HCT116 (cell line): ENCODE measurements at regions not wholly inside any gene's neighbourhood (a gene's known extent, or its start where the extent isn't known, plus 50 kb on each side); places are given as distances from the start of the nearest gene placed in this dataset.

Source experiments
- ATAC-seq: fragments of 200-7000 bp; cut with Tn5 transposase; 2 replicates; pipeline ENCODE4 v1.9.1; 2020; ENCODE audit warnings: mild to moderate bottlenecking, moderate library complexity
- BruUV-seq: library from RNA; stranded (reverse); fragments of 400-500 nt; replicated peaks from 2 replicates; lab custom pipeline; 2021; lab: Mats Ljungman, UMichigan
- CTCF ChIA-PET: fragments of 300-600 bp; sonication (Branson Sonifier 250); formaldehyde crosslinking; loops from one replicate; lab custom pipeline; 2021; ENCODE audit warnings: antibody characterized with exemption; lab: Charles Lee
- POLR2A ChIA-PET: fragments of 300-600, 350-600 bp; sonication (Branson Sonifier 250); formaldehyde crosslinking; loops from one replicate; lab custom pipeline; 2021; ENCODE audit warnings: antibody characterized with exemption; lab: Charles Lee
- RAD21 ChIA-PET, 2 experiments: fragments of 300-600 bp; sonication (Branson Sonifier 250); formaldehyde crosslinking; loops; one replicate each; lab custom pipeline; 2023; ENCODE audit warnings: low total read pairs in 2 of 2; ENCODE audit not compliant: uncharacterized antibody in 2 of 2, unreplicated experiment in 2 of 2, low non-redundant PET in 1 of 2; lab: Charles Lee
- DNase-seq: peaks from one replicate; pipeline ENCODE4 v3.0.0-alpha.2; 2010; ENCODE audit warnings: low read depth, low spot score
- H2AFZ ChIP-seq: fragments of 200-600 bp; shearing (Covaris generic), sonication (generic); 2 replicates; pipeline ENCODE4 v1.6.1; 2017; ENCODE audit warnings: low read depth, mixed run types, mixed read lengths, antibody characterized with exemption, low read length; ENCODE audit not compliant: poor library complexity, severe bottlenecking
- H3K27ac ChIP-seq: 2 replicates; pipeline ENCODE4 v1.5.1; 2012; ENCODE audit warnings: low read depth, low read length
- H3K27me3 ChIP-seq: fragments of 200-600 bp; sonication (generic); 2 replicates; pipeline ENCODE4 v1.6.1; 2016; ENCODE audit warnings: mixed run types, low read length, mixed read lengths; ENCODE audit not compliant: insufficient read depth
- H3K36me3 ChIP-seq, 2 experiments: fragments of 200-500 bp in 1 of 2; fragments of 200-600 bp in 1 of 2; sonication (Bioruptor generic) in 1 of 2; sonication (generic) in 1 of 2; 2 replicates each; pipeline versions ENCODE4 v1.5.1 to v1.6.1; 2014 to 2016; ENCODE audit warnings: low read length in 2 of 2, inconsistent platforms in 1 of 2, mixed read lengths in 1 of 2, mixed run types in 1 of 2; ENCODE audit not compliant: insufficient read depth in 2 of 2, control insufficient read depth in 1 of 2
- H3K4me1 ChIP-seq, 2 experiments: fragments of 200-600 bp in 1 of 2; sonication (generic) in 1 of 2; 2 replicates each; pipeline versions ENCODE4 v1.5.1 to v1.6.1; 2012 to 2017; ENCODE audit warnings: low read length in 2 of 2, inconsistent platforms in 1 of 2, mild to moderate bottlenecking in 1 of 2, mixed read lengths in 1 of 2, mixed run types in 1 of 2, moderate library complexity in 1 of 2; ENCODE audit not compliant: insufficient read depth in 2 of 2, control insufficient read depth in 1 of 2
- H3K4me2 ChIP-seq: fragments of 200-600 bp; sonication (generic); 2 replicates; pipeline ENCODE4 v1.6.1; 2017; ENCODE audit warnings: mixed run types, low read length, mixed read lengths
- H3K4me3 ChIP-seq, 2 experiments: fragments of 200-600 bp in 1 of 2; sonication (generic) in 1 of 2; replicated peaks in 1 of 2; 2 replicates each; pipeline ENCODE4 v1.5.1; 2011 to 2016; ENCODE audit warnings: low read length in 2 of 2, control low read depth in 1 of 2, low read depth in 1 of 2, mild to moderate bottlenecking in 1 of 2, mixed read lengths in 1 of 2, mixed run types in 1 of 2
- H3K79me2 ChIP-seq: fragments of 200-600 bp; sonication (generic); 2 replicates; pipeline ENCODE4 v1.6.1; 2017; ENCODE audit warnings: mild to moderate bottlenecking, mixed run types, low read length, moderate library complexity, mixed read lengths; ENCODE audit not compliant: insufficient read depth
- H3K9ac ChIP-seq: fragments of 200-600 bp; sonication (generic); 2 replicates; pipeline ENCODE4 v1.6.1; 2016; ENCODE audit warnings: low read length, mixed read lengths
- H3K9me2 ChIP-seq: fragments of 200-600 bp; sonication (generic), shearing (Covaris generic); 2 replicates; pipeline ENCODE4 v1.6.1; 2017; ENCODE audit warnings: mixed run types, mild to moderate bottlenecking, moderate library complexity; ENCODE audit not compliant: insufficient read depth
- H3K9me3 ChIP-seq, 2 experiments: fragments of 200-500 bp in 1 of 2; fragments of 200-600 bp in 1 of 2; sonication (Bioruptor generic) in 1 of 2; sonication (generic) in 1 of 2; 2 replicates each; pipeline ENCODE4 v1.6.1; 2014 to 2017; ENCODE audit warnings: low read length in 2 of 2, mixed read lengths in 2 of 2, inconsistent platforms in 1 of 2, low read depth in 1 of 2, mild to moderate bottlenecking in 1 of 2, mixed run types in 1 of 2, moderate library complexity in 1 of 2; ENCODE audit not compliant: control insufficient read depth in 1 of 2, insufficient read depth in 1 of 2
- H4K20me1 ChIP-seq: fragments of 200-600 bp; sonication (generic), shearing (Covaris generic); 2 replicates; pipeline ENCODE4 v1.6.1; 2017; ENCODE audit warnings: mixed run types, mild to moderate bottlenecking, moderate library complexity; ENCODE audit not compliant: insufficient read depth
- CEBPB ChIP-seq: IDR thresholded peaks from 2 replicates; pipeline ENCODE4 v1.6.1; 2012; ENCODE audit warnings: low read depth
- EGR1 ChIP-seq: IDR thresholded peaks from 2 replicates; pipeline ENCODE4 v1.6.1; 2012; ENCODE audit warnings: low read depth
- ELF1 ChIP-seq: IDR thresholded peaks from 2 replicates; pipeline ENCODE4 v1.6.1; 2012; ENCODE audit warnings: low read depth, borderline replicate concordance
- EZH2 ChIP-seq: fragments of 200-600 bp; sonication (generic); IDR thresholded peaks from 2 replicates; pipeline ENCODE4 v1.6.1; 2017; ENCODE audit warnings: antibody characterized with exemption, mixed run types
- EZH2phosphoT487 ChIP-seq: fragments of 200-600 bp; IDR thresholded peaks from 2 replicates; pipeline ENCODE4 v1.6.1; 2018; ENCODE audit warnings: antibody characterized with exemption, borderline replicate concordance
- JUND ChIP-seq: IDR thresholded peaks from 2 replicates; pipeline ENCODE4 v1.6.1; 2012
- POLR2A ChIP-seq: IDR thresholded peaks from 2 replicates; pipeline ENCODE4 v1.7.0; 2011; ENCODE audit warnings: borderline replicate concordance; ENCODE audit not compliant: insufficient read depth, insufficient read length; ENCODE audit errors: extremely low read depth
- RAD21 ChIP-seq: IDR thresholded peaks from 2 replicates; pipeline ENCODE4 v1.6.1; 2012; ENCODE audit warnings: low read depth, mild to moderate bottlenecking
- SIN3A ChIP-seq: IDR thresholded peaks from 2 replicates; pipeline ENCODE4 v1.6.1; 2012; ENCODE audit warnings: low read depth
- SP1 ChIP-seq: IDR thresholded peaks from 2 replicates; pipeline ENCODE4 v1.6.1; 2012; ENCODE audit warnings: low read depth
- SRF ChIP-seq: IDR thresholded peaks from 2 replicates; pipeline ENCODE4 v1.6.1; 2012; ENCODE audit warnings: low read depth
- ZNF274 ChIP-seq: fragments of 200-500 bp; sonication (Bioruptor generic); IDR thresholded peaks from 2 replicates; pipeline ENCODE4 v1.6.1; 2014; ENCODE audit warnings: mild to moderate bottlenecking, low read depth, low read length, inconsistent platforms
- intact Hi-C: fragments of 100-400 bp; cut with micrococcal nuclease; formaldehyde crosslinking; loops from 2 replicates; pipeline ENCODE4 v1.10.0; 2022
- TF ChIP-seq, protein P1 (sequence below): IDR thresholded peaks from 2 replicates; pipeline ENCODE4 v1.6.1; 2012
- TF ChIP-seq, protein P2 (sequence below), 3 experiments: fragments of 200-600 bp in 1 of 3; sonication (generic) in 1 of 3; IDR thresholded peaks in 2 of 3; conservative IDR thresholded peaks in 1 of 3; 2 replicates each; pipeline ENCODE4 v1.5.1; 2012 to 2017; ENCODE audit warnings: low read depth in 2 of 3, low read length in 2 of 3, antibody characterized with exemption in 1 of 3, borderline replicate concordance in 1 of 3, control low read depth in 1 of 3, mild to moderate bottlenecking in 1 of 3, mixed read lengths in 1 of 3, mixed run types in 1 of 3, moderate library complexity in 1 of 3; ENCODE audit not compliant: insufficient read depth in 1 of 3
- TF ChIP-seq, protein P3 (sequence below): IDR thresholded peaks from 2 replicates; pipeline ENCODE4 v1.6.1; 2011; ENCODE audit warnings: mild to moderate bottlenecking, low read length, moderate library complexity; ENCODE audit not compliant: insufficient replicate concordance; ENCODE audit errors: extremely low read depth
- TF ChIP-seq, protein P4 (sequence below): IDR thresholded peaks from 2 replicates; pipeline ENCODE4 v1.6.1; 2012
- TF ChIP-seq, protein P5 (sequence below): IDR thresholded peaks from 2 replicates; pipeline ENCODE4 v1.6.1; 2012; ENCODE audit warnings: low read depth

DNA sequence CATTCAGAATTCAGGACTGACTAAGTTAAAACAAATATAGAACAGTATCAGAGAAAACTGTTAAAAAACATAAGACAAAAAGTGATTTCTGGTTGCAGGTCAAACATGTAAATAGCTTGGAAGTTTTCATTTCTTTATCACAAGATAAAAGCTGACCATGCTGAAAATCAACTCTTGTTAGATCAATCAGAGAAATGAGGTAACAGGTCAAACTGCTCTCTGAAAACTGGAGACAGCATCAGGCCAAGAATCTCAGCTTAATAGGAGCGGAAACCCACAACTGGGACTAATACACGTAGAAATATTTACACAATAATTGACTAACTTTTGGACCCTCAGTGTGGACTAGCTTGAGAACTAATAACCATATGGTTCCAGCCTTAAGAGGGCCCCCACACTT lies 1012.8 kb upstream of the EDIL3 start:
- no peaks in the 10 kb centered on the region for H3K9me3 ChIP-seq
- no peaks in the 10 kb centered on the region for H4K20me1 ChIP-seq
- TF ChIP-seq POLR2A = no peak
- TF ChIP-seq, protein P1, sequence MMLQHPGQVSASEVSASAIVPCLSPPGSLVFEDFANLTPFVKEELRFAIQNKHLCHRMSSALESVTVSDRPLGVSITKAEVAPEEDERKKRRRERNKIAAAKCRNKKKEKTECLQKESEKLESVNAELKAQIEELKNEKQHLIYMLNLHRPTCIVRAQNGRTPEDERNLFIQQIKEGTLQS = no peak
- no peak for TF ChIP-seq ZNF274
- no peak for TF ChIP-seq RAD21
- TF ChIP-seq ELF1 = no peak
- no peak for TF ChIP-seq JUND
- TF ChIP-seq, protein P2, sequence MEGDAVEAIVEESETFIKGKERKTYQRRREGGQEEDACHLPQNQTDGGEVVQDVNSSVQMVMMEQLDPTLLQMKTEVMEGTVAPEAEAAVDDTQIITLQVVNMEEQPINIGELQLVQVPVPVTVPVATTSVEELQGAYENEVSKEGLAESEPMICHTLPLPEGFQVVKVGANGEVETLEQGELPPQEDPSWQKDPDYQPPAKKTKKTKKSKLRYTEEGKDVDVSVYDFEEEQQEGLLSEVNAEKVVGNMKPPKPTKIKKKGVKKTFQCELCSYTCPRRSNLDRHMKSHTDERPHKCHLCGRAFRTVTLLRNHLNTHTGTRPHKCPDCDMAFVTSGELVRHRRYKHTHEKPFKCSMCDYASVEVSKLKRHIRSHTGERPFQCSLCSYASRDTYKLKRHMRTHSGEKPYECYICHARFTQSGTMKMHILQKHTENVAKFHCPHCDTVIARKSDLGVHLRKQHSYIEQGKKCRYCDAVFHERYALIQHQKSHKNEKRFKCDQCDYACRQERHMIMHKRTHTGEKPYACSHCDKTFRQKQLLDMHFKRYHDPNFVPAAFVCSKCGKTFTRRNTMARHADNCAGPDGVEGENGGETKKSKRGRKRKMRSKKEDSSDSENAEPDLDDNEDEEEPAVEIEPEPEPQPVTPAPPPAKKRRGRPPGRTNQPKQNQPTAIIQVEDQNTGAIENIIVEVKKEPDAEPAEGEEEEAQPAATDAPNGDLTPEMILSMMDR (IDR thresholded peaks at IDR 0.05 in 2 of 3, conservative IDR thresholded peaks at IDR 0.05 in 1 of 3; ENCODE audit: borderline replicate concordance in 1 of 3, insufficient read depth in 1 of 3, low read depth in 2 of 3, low read length in 2 of 3) = no peak
- TF ChIP-seq CEBPB = no peak
- TF ChIP-seq SIN3A = no peak
- no peak for TF ChIP-seq EZH2
- no peak for TF ChIP-seq EGR1
- TF ChIP-seq, protein P3, sequence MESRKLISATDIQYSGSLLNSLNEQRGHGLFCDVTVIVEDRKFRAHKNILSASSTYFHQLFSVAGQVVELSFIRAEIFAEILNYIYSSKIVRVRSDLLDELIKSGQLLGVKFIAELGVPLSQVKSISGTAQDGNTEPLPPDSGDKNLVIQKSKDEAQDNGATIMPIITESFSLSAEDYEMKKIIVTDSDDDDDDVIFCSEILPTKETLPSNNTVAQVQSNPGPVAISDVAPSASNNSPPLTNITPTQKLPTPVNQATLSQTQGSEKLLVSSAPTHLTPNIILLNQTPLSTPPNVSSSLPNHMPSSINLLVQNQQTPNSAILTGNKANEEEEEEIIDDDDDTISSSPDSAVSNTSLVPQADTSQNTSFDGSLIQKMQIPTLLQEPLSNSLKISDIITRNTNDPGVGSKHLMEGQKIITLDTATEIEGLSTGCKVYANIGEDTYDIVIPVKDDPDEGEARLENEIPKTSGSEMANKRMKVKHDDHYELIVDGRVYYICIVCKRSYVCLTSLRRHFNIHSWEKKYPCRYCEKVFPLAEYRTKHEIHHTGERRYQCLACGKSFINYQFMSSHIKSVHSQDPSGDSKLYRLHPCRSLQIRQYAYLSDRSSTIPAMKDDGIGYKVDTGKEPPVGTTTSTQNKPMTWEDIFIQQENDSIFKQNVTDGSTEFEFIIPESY = no peak
- no peak for TF ChIP-seq SRF
- TF ChIP-seq SP1 = no peak
- TF ChIP-seq, protein P4, sequence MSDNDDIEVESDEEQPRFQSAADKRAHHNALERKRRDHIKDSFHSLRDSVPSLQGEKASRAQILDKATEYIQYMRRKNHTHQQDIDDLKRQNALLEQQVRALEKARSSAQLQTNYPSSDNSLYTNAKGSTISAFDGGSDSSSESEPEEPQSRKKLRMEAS = no peak
- no peak for TF ChIP-seq EZH2phosphoT487
- TF ChIP-seq, protein P5, sequence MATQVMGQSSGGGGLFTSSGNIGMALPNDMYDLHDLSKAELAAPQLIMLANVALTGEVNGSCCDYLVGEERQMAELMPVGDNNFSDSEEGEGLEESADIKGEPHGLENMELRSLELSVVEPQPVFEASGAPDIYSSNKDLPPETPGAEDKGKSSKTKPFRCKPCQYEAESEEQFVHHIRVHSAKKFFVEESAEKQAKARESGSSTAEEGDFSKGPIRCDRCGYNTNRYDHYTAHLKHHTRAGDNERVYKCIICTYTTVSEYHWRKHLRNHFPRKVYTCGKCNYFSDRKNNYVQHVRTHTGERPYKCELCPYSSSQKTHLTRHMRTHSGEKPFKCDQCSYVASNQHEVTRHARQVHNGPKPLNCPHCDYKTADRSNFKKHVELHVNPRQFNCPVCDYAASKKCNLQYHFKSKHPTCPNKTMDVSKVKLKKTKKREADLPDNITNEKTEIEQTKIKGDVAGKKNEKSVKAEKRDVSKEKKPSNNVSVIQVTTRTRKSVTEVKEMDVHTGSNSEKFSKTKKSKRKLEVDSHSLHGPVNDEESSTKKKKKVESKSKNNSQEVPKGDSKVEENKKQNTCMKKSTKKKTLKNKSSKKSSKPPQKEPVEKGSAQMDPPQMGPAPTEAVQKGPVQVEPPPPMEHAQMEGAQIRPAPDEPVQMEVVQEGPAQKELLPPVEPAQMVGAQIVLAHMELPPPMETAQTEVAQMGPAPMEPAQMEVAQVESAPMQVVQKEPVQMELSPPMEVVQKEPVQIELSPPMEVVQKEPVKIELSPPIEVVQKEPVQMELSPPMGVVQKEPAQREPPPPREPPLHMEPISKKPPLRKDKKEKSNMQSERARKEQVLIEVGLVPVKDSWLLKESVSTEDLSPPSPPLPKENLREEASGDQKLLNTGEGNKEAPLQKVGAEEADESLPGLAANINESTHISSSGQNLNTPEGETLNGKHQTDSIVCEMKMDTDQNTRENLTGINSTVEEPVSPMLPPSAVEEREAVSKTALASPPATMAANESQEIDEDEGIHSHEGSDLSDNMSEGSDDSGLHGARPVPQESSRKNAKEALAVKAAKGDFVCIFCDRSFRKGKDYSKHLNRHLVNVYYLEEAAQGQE = no peak
- H3K36me3 ChIP-seq = no peaks in the 10 kb centered on the region
- DNase-seq (no peak), ATAC-seq (no peak)
- no peaks in the 10 kb centered on the region for H3K4me1 ChIP-seq
- H2AFZ ChIP-seq = peak overlapping the region; percentile 15
- POLR2A ChIA-PET = no interaction called here
- RAD21 ChIA-PET = no interaction called here
- no peak overlapping the region for H3K4me3 ChIP-seq
- no peak overlapping the region for H3K27ac ChIP-seq
- H3K9ac ChIP-seq = no peak overlapping the region
- no peaks in the 10 kb centered on the region for H3K9me2 ChIP-seq
- H3K4me2 ChIP-seq = no peak overlapping the region
- intact Hi-C loops = no loop called here
- no peaks in the 10 kb centered on the region for H3K79me2 ChIP-seq
- no TSS peak for BruUV-seq
- CTCF ChIA-PET = no interaction called here
- no peaks in the 10 kb centered on the region for H3K27me3 ChIP-seq
